AG08396 (cell line): ENCODE measurements at regions not wholly inside any gene's neighbourhood (a gene's known extent, or its start where the extent isn't known, plus 50 kb on each side); places are given as distances from the start of the nearest gene placed in this dataset.
"Not testable (repeated sequence)": the region's sequence is repeated elsewhere in the genome, so short reads cannot be mapped to it uniquely, and the experiment has no call there.

Experiments
- DNase-seq: peaks from one replicate; pipeline ENCODE4 v3.0.0; 2012; ENCODE audit warnings: low spot score, mixed read lengths

DNA sequence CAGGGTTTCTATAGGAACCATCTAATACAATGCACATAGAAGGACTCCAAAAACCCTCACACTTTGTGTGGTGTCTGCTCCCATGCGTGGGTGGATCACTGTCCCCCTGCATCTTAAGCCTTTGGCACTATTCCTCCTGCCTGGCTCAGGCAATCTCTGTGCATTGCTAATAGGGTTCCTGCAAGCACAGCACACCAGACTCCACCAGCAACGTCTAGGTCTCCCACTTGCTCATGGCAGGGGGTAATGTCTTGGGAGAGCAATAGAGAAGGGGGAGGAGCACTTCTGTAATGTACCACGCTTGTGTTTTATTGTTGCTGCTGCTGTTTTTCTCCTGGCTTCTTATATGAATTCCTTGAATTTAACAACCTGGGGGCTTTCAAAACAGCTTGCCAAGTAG, 182.6 kb upstream of the GLRA1 start:
- DNase-seq = no peak

DNA sequence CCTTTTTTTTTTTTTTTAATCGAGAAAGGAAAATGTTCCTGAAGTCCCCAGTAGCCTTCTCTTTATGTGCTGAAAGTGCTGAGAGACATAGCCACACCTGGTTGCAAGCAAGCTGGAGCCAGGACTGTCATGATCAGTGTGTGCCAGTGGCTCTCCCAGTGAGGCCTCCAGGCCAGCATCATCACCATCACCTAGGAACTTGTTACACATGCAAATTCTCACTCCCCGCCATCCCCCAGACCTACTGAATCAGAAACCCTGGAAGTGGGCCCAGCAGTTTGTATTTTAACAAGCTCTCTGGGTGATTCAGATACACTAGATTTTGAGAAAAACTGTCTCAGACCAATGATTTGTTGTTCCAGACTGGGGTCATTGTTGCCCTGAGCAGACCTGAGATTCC, 181.9 kb upstream of the GLRA1 start:
- no peak for DNase-seq

DNA sequence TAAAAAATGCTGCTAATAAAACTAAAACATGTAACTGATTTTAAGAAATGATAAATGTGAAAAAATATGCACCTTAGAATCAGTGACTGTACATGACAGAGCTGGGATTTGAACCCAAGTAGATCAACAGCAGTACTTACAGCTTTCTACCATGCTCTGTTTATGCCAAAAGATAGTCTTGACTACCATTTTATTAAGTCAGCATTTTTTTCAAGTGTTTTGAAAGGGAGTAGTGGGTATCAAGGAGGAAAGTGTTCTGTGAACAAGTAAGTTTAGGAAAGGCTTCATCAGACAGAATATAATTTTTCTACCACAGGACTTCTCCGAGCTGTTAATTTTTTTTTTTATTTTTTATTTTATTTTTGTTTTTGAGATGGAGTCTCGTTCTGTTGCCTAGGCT, 180.4 kb upstream of the GLRA1 start:
- no peak for DNase-seq

DNA sequence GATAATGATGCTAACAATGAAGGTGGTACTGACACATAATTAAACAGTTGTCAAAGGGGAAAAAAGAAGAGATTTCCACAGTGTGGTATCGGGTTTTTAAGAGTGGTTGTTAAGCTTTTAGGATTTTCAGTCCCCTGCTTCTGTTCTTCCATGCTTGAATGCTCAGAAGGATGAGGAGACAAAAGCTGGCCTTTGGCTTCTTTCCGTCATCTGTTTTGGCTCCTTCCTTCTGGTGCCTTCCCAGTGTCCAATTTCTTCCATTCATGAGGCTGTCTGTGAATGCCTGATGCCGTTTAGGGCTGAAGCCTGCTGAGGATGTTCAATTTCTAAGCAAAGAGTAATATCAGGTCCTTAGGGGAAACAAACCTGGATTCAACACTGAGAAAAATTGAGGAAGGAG, 179.6 kb upstream of the GLRA1 start:
- DNase-seq = no peak

DNA sequence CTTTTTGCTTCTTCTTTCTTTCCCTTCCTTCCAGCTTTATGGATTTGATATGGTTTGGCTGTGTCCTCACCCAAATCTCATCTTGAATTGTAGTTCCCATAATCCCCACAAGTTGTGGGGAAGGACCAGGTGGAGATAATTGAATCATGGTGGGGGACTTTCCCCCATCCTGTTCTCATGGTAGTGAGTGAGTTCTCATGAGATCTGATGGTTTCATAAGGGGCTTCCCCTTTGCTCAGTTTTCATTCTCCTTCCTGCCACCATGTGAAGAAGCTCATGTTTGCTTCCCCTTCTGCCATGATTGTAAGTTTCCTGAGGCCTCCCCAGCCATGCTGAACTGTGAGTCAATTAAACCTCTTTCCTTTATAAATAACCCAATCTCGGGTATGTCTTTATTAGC, 178.3 kb upstream of the GLRA1 start:
- DNase-seq = not testable (repeated sequence)

DNA sequence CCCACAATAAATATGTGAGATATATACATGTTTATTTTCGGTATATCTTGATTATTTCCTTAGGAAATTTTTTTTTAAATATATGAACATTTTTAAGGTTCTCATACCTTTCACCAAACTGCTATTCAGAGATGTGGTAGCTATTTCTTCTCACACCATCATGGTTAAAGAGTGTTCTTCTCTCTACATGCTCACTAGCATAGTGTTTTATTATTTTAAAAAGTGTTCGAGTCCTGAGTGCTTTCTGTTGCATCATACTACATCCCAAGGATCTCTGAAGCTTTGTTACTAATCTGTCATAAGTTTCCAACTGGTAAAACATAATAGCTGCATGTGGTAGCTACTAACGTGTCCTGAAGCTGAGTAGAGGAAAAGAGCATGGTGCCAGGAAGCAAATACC, 177.4 kb upstream of the GLRA1 start:
- DNase-seq = no peak

DNA sequence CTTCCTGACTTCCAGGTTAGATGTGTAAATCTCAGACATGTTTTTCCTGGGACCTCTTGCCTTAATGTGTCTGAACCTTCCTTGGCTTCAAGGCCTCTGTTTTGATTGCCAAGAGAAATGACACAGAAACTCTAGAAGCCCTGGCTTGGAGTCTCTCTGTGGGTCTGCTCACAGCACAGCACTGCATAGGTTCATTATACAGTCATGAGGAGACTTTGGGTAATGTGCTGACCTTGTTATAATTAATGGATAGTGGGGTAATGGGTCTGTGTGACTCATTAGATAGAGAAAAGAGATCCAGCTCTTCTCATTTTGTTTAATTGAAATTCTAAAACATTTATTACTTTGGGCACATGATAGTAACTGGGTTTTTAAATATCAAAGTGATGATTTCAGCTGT, 175.8 kb upstream of the GLRA1 start:
- no peak for DNase-seq

DNA sequence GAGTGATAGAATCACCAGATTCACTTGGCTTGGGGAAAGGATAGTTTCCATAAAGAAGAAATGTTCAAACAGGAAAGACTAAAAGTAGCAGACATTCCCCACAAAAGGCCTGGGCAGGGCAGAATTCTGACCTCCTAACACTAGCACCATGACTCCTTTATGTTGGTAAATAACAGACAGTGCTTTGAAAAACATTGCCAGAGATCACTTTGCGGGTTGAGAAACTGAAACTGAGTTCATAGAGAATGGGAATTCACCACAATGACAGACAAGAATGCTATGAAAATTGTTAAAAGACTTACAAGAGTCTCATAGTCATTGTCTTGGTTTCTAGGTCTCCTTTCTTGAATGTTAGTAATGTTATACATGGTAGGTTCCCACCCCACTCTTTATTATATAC, 172.5 kb upstream of the GLRA1 start:
- DNase-seq = no peak

DNA sequence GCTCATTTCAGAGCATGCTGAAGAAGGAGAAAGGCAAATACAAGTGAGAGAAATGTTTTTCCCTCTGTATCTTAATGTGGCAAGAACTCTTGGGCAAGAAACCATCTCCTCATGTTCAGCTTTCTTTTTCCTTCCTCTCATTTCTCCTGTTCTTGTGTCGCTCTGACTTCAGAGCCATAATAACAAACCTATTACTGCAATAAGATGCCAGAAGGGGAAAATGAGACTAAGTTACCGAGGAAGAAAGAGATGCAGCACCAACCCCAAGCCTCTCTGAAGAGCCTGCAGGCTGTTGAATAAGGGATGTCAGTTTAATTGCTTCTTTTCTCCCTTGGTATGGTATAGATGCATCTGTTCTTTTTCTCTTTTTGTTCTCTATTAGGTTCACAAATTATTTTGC, 170.1 kb upstream of the GLRA1 start:
- no peak for DNase-seq

DNA sequence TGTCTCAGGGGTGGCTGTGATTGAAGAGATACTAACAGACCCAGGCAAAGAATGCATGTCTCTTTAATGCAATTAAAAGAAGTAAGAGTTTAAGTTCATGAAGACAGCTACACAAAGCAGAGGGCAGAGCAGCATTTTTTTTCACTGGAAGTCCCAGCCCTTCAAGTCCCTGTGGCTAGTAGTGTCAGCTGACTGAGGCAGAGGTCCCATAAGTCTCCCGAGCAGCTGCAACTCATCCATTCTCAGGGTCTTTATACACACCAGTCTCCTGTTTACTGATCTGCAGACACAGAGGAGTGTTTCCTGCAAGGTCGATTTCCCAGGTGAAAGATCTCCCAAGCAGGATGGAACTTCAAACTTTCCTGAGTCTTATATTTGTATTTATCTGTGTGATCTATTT, 169.4 kb upstream of the GLRA1 start:
- DNase-seq = no peak

DNA sequence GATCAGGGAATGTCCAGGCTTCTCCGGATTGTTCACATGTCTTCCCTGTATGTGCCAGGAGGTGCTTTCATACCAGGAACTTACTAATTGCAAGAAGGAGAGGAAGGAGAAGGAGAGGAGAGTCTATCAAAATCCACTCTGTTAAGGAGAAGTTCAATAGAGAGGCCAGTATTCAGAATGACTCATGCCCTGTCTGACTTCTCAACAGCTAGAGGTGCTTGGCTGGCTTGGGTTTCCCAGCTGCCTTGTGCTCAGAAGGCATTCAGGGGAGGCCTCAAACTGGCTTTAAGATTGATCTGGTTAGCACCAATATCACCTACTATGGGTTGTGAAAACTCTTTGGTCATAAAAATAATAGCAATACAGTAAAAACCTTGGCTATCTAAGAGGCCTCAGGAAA, 167.9 kb upstream of the GLRA1 start:
- no peak for DNase-seq

DNA sequence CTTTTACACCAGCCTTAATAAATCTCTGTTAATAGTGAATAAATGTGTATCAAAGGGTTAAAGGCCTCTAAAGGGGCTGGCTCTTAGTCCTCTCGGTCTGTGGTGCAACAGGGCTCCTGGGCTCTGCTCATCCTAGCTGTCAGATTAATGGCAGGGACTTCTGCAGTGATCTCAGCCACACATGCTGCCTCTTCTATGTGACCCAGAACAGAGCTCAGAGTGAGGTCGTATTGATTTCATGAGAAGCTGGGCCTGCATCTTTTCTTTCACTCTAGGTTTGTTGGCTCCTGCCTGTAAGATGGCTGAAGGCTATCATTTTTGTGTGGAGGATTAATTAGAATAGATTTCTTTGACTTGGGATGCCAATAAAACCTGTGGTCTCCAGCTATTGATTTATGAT, 165.0 kb upstream of the GLRA1 start:
- DNase-seq = no peak

DNA sequence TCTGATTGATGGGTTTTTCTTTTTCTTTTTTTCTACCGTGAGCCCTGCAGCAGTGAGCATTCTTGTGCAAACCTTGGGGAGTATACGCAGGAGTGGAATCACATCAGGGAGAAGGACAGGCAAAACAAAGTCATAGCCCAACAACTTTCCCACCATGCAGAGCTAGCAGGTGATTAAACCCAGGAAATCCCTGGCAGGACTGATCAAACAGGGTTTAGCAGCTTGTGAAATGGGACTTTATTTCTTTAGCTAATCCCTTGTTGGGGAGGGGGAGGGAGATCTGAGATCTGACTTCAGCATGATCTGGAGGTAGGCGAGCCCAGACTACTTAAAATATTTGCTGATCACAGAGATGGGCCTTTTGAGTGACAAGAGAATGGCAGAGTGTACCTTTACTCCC, 162.0 kb upstream of the GLRA1 start:
- no peak for DNase-seq

DNA sequence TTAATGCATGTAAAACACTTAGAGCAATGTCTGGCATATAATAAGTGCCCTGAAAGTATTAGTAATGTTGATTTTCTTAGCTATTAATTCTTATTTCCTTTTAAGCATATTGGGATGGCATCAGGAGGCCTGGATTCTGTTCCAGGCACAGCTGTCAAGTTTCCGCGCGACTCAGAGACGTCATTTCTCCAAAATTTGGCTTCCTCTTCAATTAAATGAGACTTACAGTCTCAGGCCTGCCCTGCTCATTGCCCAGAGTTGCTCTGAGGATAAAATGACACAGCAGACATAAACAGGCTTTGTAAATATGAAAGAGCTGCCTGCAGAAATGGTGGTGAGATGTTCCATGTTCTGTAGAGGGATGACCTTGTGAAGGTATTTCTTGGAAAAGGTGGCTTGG, 159.8 kb upstream of the GLRA1 start:
- DNase-seq = no peak

DNA sequence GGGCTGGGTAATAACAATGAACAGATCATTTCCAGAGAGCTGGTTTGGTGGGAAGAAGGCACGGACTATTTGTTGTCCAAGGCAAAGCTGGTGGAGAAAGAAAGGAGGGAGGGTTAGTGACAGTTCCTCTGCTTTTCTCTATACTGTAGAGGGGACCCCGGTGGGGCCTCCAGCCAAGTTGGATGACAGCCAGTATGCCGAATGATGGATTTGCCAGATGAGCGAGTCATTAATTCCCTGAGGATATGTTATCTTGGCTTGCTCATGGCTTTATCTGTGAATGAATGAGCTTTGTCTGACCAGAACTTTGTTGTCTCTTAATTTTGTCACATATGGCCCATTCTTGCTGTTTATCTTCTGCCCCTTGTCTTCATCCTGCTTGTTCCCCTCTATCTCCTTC, 158.6 kb upstream of the GLRA1 start:
- DNase-seq = no peak

DNA sequence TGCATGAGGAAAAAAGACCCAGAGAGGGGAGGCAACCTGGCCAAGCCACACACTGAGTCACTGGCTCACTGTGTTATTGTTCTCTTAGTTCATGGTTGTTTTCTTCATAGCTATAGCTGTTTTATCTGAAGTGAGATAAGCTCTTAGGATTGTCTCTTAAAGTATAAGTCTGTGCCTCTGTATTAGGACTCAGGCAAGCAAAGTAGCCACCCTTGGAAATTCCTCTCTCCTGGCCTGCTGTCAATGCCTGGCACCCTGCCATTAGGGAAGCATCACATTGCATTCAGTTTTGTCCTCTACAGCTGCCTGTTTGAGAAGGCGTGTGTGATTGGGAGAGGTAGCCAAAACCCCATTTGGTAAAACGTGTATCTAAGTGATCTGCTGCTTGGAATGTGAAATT, 147.4 kb upstream of the GLRA1 start:
- no peak for DNase-seq

DNA sequence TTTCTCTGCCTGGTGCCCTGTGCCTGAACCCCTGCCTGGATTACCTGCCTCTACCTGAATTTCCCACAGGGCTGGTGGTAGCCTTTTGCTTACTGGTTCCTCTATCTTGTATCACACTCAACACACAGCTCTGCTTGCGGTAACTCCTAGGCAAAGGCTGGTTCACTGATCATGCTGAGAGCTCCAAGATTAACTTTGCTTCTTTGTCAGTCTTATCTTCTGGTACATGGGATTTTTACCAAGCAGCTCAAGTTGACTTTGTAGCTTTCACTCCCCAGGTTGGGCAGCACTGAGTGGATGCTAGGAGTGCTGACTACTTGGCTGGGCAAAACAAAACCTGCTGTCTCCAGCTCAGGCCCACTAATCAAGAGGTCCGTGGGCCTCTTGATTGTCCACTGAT, 145.9 kb upstream of the GLRA1 start:
- no peak for DNase-seq

DNA sequence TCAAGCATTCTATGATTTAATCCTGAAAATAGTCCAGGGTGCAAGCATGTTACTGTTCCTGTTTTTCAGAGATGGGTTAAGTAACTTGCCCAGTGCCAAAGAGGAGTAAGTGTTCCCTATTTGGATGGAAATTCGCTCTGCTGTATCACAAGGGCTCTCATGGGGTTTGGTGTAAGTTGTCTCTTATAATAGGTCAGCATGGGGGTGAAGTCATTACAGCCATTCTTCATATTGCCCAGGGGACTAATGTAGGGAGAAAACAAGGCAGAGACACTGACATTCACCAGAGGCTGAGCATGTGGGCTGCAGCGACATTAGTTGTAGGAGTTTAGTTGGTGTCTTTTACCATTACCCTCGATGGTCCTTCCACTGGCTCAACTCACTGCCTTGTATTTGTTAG, 142.1 kb upstream of the GLRA1 start:
- DNase-seq = no peak

DNA sequence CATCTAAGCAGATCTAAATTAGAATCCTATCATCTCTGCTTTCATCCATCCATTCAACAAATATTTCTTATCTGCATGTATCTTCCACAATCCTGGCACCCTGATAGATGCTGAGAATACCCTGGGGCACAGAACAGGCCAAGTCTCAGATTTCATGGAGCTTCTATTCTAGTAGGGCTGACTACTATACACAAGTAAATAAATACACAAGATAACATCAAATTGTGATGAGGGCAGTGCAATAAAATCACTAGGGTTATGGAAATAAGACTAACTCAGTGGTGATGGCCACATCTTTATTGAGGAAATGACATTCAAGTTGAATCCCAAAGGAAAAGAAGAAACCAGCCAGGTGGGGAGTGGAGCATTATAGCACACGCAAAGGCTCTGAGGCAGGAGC, 138.4 kb upstream of the GLRA1 start:
- no peak for DNase-seq

DNA sequence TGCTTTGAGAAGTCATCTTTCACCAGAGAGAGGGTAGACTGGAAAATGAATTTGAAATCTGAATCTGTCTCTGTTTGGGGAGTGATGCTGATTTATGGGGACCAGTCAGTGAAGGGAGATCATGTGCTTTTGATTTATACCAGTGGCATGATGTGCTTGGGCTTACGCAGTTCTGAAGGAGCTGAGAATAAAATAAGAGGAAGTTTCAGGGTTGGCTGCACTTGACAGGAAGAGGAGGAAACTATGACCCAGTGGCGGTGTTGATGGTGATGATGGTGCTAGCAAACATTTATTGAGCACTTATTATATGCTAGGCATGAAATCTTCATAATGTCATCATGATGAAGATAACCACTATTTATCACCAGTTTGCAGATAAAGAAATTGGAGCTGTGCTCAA, 136.4 kb upstream of the GLRA1 start:
- no peak for DNase-seq

DNA sequence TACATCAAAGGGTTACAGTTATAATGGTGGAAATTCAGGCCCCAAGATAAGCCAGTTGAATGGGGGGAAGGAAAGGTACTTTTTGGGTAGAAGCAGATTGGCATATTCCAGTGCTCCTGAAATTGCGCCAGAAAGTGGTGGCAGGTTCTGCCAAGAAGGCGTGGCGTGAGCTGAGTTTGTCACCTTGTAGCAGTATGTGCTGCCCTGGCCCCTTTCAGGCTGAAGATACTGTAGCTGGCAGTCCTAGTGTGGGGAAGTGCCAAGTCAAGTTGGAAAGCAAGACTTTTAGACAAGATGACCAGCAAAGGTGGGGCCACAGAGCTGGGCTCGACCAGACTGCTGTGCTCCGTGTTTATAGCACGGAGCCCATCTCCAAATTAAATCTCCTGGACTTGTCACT, 133.6 kb upstream of the GLRA1 start:
- DNase-seq = no peak

DNA sequence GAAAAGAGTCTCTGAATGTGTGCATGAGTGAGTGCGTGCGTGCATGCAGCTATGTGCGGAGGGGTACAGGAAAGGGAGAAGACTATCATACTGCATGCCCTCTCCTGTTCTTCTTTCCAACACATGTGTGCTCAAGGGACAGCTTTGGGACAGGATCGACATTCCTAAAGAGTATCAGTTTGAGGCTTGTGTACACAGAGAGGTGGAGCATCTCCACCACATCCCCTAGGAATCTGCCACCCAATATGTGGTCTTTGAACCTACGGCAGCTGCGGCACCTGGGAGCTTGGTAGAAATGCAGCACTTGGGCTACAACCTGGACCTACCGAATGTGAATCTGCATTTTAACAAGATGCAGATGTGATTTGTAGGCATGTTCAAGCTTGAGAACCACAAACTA, 132.3 kb upstream of the GLRA1 start:
- DNase-seq = no peak

DNA sequence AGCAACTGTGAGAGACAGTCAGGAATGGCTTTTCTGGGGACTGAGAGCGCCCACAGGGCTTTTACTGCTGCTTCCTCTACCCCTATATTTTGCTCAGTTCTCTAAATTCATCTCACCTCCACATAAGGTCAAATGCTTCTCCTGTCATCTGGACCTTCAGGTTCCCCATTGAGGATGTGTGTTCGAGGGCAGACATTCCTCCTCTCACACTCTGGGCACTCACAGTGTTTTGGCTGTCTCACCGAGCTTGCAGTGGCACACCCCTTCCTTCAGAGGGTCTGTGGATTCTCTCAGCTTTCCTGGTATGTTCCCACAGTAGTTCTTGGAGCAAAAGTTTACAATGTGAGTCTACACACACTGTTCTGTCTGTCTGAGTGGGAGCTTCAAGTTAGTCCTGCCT, 127.8 kb upstream of the GLRA1 start:
- no peak for DNase-seq

DNA sequence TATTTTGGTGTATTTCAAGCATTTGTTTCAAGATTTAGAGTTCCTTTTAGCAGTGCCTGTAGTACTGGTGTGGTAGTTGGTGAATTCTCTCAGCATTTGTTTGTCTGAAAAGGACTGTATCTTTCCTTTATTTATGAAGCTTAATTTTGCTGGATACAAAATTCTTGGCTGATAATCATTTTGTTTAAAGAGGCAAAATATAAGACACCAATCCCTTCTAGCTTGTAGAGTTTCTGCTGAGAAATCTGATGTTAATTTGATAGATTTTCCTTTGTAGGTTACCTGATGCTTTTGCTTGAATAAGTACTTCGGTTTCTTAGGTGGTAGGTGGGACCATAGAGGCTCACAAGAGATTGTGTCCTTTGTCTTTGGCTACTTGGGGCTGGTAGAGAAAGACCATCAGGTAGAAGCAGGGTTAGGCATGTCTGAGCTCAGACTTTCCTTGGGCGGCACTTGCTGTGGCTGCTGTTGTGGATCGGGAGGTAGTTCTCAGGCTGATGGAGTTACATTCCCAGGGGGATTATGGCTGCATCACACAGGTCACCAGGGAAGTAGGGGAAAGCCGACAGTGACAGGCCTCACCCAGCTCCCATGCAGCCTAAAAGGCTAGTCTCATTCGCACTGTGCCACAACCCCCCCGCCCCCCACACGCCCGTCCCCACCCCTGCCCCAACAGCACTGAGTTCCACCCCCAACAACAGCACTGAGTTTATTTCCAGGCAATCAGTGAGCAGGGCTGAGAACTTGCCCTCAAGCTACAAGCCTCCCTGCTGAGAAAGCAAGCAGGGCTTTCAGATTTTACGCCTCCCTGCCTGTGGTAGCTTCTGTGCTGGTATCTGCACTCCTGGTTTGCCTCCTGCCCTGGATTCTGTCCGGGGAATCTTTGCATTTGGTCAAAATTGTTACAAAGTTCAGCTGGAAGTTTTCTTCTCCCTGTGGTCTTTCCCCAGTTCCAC, 127.1 kb upstream of the GLRA1 start:
- DNase-seq = no peak
